ENCODE measurements at regions not wholly inside any gene's neighbourhood (a gene's known extent, or its start where the extent isn't known, plus 50 kb on each side); places are given as distances from the start of the nearest gene placed in this dataset.

DNA sequence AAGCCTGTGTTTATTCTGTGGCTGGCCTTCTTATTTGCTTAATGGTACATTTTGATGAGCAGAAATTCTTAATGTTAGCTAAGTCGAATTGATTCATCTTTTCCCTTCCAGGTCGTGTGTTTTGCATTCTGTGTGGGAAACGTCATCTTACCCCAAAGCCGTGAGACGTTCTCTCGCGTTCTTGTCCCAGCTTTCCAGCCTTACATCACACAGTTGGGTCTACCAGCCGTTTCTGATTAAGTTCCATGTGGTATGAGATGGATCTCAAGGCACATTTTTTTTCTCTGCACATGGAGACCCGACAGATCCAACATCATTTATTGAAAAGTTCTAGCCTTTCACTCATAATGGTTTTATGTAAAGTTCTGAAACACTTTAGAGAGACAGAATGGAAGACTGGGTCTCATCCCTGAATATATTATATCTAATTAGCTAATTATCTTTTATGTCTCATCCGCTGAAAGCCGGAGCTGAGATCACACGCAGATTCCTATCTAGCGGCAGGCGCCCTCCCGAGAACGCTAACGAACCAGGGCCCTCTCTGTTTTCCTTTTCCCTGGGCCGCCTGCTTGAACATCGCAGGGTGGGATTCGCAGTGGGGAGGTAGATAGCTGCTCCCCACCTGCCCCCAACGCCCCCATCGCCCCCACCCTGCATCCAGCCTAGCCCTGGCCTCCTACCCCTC is 1162.2 kb downstream of the BRD1 start:
- DNase-seq (ENCODE audit: extremely low read depth in 1 of 2, low read depth in 1 of 2): no peak

DNA sequence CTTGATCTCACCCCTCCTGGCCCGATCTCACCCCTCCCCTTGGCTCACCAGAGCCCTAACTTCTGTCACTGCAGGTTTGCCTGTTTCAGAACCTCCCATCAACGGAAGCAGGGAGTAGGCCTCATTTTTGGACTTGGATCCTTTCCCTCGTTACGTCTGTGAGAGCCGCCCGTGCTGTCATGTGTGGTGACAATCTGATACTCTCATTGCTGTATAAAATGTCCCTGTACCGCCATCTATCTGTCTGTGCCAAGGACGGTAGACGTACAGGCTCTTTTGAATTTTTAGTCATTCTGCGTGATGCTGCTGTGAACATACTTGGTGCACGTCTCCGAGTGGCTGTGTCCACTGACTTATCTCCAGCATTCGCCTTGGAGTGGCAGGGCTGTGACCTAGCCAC is 1163.1 kb downstream of the BRD1 start:
- no peak for DNase-seq (ENCODE audit: extremely low read depth in 1 of 2, low read depth in 1 of 2)

DNA sequence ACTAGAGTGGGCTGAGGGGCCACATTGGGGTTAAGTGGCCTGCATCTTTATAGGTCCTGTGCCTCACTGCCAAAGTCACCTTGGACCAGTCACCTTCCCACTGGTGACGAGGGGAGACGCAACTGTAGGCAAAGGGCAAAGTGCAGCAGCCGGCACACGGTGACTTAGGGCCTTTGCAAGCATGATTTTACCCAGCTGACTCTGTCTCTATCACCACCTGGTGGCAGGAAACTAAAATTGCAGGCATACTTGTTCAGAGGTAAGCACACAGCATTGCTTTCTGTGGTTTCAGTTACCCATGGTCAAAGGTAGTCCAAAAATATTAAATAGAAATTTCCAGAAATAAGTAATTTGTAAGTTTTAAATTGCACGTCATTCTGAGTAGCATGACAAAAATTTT is 1164.4 kb downstream of the BRD1 start:
- DNase-seq (ENCODE audit: extremely low read depth in 1 of 2, low read depth in 1 of 2): no peak

DNA sequence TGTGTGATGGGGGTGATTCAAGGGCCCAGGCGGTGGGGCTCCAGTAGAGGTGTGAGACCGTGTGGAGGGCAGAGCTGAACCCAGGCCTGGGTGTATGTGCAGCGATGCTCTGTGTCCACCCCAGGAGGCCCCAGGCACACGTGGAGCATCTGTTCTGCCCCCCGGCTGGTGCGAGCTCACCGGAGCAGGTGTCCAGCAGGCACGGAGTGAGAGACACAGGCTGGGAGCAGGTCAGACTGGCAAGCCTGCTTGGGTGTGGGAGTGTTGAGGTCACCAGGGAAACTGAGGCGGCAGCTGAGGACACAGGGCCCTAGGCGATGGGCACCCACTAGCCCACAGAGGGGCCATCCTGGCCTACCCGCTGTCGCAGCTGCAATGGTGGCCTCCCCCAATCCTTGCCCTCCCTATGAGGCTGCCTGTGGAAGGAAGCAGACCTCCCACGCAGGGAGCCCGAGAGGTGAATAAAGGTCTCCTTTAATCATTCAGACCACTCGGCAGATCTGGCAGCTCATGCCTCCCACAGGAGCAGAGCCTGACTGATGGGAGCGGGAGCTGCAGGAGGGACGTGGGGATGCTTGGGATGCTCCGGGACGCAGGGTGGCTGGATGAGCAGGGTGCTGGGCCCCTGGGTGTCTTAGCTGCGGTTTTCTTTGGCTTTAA is 1165.1 kb downstream of the BRD1 start:
- no peak for DNase-seq (ENCODE audit: extremely low read depth in 1 of 2, low read depth in 1 of 2)

DNA sequence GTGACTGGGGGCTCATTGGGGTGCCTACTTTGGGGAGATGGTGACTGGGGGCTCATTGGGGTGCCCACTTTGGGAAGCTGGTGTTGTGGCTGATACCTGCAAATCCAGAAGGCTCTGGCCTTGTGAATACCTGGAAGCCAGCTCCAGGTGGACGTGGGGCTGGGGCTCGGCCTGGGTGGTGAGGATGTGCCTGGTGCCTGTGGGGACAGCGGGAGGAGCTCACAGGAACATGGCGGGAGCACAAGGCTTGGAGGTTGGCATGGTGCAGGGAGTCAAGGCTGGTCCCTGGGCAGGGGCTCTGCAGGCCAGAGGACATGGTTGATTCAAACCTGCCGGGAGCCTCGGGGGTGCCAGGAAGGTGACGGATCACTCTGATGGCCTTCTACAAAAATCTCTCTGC is 1165.7 kb downstream of the BRD1 start:
- DNase-seq (ENCODE audit: extremely low read depth in 1 of 2, low read depth in 1 of 2): no peak

DNA sequence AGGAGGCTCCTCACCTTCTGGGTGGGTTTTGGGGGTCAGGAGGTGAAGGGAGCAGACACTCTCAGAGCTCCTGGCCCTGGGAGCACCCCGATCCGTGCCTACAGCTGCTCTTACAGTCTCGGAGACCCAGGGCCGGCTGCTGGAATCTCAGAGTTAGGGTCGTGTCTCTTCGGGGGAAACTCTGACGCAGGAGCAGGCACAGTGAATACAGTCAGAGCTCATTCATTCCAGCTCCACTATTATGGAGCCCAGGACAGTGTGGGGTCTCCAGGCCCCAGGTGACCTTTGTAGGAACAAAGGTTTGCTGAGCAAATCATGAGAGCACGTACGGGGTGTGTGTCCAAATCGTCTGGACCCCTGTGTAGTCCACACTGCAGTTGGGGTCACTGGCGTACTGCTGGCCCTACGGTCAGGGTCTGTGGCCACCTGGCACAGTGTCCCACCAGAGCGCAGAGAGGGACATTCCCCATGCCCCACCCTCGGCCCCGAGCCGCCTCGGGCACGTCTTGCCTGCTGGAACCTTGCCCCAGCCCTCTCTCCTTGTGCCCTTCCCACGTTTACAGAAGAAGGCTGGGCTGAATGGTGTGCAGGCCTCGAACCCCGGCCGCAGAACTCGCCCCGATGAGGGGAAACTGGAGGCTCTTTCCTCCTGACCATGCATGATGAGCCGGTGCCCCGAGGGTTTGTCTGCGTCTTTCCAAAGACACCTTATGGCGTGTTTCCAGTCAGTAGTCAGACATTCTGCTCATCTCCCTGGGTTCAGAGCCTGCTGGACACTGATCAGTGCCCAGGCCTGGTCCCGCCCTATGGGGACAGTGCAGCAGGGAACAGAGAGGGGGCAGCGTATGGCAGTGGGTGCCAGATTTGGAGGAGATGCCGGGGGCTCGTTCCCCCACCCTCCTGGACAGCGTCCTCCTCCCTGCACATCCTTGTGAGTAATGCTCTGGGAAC is 1166.6 kb downstream of the BRD1 start:
- DNase-seq (ENCODE audit: extremely low read depth in 1 of 2, low read depth in 1 of 2): no peak

DNA sequence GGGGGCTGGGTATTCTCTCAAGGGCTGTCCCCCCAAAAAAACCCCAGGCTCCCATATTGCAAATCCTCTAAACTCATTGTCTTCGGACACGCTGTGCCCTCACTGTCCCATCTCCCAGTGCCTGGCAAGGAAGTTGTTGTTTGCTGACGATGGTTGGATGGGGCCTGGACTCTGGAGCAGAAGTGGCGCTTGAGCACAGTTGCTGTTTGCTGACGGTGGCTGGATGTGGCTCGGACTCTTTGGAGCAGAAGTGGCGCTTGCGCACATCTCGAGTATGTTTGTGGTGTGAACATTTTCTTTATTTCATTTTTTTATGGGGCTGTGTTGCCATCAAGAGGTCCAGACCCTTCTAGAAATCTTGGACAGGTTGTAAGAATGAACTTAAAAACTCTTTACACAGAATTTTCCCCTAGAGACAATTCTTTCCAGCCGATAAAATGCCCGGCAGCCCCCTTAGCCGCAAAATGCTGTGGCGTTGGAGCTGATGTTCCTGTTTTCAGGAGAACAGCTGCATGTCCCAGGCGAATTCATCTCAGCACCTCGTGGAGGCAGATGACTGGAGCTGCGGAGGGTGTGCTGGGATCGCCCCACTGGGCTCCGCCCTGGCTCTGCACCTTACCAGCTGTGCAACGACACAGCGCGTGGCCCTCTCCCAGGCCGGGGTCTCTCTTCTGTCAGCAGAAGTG is 1167.4 kb downstream of the BRD1 start:
- DNase-seq (ENCODE audit: extremely low read depth in 1 of 2, low read depth in 1 of 2): no peak

DNA sequence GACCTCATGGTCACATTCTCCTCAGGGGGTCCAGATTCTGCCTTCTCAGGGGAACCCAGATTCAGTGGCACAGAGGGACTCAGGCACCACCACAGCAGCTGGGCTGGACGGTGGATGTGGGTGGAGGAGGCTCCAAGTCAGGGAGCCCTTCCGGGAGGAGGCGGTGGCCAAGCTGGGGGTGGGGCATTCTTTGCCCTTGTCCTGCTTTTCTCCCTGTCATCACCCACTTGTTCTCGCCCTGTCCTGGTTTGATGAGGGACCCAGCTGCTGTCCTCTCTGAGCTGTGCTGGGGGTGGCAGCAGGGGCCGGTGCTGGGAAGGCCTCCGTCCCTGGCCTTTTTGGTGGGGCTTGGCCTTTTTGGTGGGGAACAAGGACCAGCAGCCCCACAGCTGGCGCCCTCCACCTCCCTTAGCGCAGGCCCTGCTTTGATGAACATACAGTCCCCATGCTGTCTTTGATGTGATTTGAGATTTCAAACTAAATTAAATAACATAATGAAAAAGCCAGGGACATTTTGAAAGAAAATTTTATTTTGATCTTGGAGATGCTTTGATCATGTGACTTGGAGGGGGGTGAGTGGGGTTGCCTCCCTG is 1168.2 kb downstream of the BRD1 start:
- no peak for DNase-seq (ENCODE audit: extremely low read depth in 1 of 2, low read depth in 1 of 2)

DNA sequence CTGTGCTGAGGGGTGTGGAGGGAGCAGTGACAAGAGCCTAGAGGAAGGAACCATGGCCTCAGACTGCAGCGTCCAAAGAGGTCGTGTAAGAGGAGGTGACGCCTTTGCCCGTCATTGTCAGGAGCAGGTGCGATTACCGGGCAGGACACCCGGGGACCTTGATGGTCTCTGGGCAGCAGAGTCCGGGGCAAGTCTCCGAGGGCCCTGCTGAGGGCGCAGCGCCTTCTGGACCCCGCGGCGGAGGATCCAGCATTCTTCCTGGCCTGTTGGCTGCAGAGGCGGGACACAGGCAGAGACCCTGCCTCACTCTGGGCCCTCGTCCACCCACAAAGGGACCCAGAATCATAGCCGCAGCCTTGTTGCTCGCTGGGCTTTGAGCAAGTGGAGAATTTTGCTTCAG is 1168.8 kb downstream of the BRD1 start:
- no peak for DNase-seq (ENCODE audit: extremely low read depth in 1 of 2, low read depth in 1 of 2)

DNA sequence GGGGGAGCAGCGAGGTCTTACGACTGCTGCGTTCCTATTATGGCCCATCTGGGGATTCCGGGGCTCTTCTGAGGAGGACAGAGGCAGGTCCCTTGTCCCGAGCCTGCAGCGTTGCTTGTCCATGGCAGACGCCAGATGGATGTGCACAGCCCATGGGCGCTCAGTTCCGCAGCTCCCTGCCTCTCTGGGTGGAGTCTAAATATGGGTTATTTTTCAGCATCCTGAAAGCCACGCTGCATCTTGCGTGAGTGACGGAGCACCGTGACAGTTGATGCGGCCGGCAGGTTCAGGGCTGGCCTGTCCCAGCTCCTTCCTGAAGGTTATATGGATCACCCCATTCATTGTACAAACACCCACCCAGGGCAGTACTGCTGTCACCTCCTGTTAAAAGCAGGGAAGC is 1169.4 kb downstream of the BRD1 start:
- DNase-seq (ENCODE audit: extremely low read depth in 1 of 2, low read depth in 1 of 2): no peak

DNA sequence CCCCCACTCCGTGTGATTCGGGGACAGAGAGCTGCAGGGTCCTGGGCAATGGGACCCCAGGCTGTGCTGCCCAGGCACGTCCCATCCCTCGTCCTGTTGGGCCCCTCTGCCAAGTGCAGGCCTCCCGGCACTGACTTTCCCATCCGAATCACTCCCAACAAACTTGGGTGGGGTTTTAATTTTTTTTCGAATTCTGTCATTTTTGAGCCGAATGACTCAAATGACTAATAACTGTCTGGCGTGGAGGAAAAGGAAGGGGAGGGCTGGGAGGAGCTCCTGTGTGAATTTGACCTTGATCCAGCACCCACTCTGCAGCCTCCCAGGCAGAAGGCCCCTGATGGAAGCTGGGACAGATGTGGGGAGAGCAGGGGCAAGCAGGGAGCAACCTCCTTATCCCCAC is 1173.2 kb downstream of the BRD1 start:
- no peak for DNase-seq (ENCODE audit: extremely low read depth in 1 of 2, low read depth in 1 of 2)

DNA sequence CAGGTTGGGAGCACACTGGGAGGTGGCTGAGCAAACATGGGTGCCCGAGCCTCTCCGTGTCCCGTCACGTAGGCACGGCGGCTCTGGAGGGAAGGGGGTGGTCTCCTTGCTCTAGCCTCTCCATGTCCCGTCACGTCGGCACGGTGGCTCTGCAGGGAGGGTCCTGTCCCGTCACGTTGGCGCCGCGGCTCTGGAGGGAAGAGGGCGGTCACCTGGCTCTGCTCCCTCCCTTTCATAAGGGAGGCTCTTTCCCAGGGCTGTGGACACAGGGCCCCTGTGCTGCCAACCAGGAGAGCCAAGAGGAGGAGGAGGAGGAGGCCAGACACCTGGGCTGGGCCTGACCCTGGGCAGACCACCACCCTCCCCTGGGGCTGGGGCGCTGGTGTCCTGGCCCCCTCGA is 1173.7 kb downstream of the BRD1 start:
- no peak for DNase-seq (ENCODE audit: extremely low read depth in 1 of 2, low read depth in 1 of 2)

DNA sequence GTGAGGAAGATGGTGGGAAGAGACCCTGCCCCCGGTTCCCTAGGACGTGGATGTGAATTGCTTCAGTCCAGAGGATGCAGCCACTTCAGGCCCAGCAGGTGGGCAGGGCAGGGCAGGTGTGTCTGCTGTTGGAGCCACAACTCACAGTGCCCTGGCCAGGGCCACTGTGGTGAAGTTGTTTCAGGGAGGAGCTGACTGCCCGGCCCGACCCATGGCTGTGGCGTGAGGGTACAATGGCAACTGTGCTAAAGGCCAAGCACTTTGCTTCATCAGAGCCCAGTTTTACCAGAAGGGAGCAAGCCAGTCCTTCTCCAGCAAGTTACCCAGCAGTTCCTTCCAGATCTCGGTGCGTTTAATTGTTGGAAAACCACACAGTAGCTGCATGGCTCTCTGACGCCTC is 1174.4 kb downstream of the BRD1 start:
- DNase-seq (ENCODE audit: extremely low read depth in 1 of 2, low read depth in 1 of 2): no peak

DNA sequence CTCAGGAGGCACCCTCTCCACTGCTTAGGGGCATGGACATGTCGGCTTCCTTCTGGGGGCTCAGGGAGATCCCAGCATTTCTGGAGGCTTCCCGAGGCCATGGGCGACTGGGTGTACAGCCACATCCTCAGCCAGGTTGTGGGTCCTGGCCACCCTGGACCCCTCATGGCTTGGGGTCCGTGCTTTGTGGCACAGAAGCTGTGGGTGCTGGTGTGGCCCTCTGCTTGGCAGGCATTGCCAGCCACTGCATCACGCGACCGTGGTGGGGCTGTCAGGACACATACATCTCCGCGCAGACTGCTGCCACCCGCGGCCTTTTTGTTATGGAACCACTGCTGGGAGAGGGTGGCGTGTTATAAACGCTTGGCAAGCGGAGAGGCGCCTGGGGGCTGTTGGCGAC is 1174.9 kb downstream of the BRD1 start:
- DNase-seq (ENCODE audit: extremely low read depth in 1 of 2, low read depth in 1 of 2): no peak

DNA sequence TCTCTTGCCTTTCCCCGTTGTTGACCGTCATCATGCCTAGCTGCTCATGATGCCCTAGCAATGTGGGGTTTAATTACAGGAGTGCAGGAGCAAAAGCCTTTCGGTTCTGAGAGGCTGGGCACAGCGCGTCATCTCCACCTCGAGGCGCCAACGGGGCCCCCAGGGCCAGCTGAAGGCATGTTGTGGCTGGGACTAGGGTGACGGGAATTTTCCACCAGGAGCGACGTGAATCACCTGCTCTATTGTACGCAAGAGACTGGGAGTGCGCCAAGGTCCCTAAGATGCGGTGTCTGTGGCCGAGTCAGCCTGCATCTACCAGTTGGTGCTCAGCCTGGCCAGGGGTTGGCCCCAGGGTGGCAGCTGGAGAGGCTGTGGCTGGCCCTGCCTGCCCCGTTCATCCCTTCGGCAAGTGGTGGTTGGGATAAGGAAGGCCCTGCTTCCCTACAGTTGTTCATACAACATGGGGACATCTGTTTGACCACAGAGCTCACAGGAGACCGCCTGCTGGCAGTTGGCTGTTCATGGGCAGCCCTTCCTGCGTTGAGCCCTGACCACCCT is 1175.6 kb downstream of the BRD1 start:
- no peak for DNase-seq (ENCODE audit: extremely low read depth in 1 of 2, low read depth in 1 of 2)

DNA sequence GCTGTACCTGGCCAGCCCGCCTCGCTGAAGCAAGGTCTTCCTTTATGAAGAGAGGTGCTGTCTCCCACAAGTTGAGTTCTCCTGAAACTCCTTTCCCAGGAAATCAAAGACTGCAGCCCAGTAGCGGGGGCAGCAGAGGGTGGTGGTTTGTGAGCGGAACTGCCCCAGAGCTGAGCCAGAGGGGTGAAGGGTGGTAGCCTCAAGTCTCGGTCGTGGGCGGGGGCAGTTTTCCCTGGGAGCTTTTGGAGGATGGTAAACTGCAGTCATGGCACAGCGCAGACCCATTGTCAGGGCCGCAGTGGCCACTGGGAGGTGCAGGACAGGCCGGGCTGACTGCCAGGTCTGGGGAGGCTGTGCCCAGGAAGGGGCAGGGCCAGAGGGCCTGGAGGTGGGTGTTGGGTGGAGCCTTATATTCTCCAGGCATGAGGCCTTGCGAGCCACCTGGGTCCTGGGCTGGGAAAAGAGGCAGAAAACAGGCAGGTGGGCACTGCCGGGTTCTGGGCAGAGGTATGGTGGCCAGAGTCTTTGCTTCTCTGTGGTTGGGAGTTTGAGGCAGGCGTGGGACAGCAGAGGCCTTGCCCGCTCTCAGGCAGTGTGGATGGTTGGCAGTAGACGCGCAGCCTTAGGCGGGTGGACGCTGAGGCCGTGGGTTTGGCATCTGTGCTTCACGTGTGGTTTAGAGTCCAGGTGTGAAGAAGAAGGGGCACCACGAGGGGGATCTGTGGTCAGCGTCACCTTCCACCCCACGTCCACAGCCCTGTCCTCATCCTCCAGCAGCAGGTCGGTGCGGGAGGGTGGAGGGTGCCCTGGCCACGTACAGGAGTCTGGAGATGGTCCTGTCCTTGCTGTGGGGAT is 1176.4 kb downstream of the BRD1 start:
- no peak for DNase-seq (ENCODE audit: extremely low read depth in 1 of 2, low read depth in 1 of 2)

DNA sequence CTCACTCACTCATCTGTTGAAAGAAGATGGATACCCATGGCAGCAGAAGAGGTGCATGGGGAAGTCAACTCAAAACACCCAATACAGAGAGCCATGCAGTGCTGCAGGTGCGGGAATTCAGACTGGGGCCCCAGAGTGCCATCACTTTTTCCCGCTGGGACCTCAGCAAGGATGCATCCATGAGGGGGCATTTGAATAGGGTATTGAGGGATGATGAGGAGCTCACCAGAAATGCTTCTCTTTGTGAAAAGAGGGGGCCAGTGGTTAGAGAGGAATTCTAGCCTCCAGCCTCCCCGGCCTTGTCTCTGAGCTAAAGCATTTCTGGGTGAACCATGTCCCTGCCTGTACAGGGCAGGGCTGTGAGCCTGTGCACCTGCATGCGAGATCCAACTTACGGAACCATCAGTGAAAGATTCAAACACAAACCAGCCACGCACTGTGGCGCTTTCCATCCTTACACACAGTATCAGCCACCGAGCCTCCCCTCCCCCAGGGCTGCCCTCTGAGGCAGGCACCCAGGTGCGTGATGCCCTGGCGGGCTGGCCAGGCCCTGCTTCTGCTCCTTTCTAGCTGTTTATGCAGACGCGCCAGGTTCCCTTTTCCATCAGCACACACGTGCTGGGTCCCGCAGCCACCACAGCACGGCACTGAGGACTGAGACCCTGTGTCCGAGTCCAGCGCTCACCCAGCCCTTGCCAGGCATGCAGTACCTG is 1177.2 kb downstream of the BRD1 start:
- DNase-seq (ENCODE audit: extremely low read depth in 1 of 2, low read depth in 1 of 2): no peak

DNA sequence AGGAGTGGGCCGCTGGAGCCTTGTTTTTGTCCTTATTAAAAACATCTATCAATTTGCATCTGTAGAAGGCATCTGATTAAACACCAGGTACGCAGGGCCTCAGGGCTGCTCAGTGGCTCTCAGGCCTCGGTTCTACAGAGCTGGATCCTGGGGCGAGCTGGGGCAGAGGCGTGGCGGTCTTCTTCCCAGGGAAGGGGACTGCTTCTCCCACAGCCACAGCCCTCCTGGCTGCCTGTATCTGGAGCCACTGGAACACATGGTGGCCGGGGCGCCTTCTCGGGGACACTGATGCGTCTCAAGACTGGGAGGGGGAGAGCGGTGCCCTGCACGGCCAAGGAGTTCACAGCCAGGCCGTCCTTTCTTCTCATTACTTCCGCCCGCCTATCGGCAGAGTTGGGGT is 1178.2 kb downstream of the BRD1 start:
- DNase-seq (ENCODE audit: extremely low read depth in 1 of 2, low read depth in 1 of 2): no peak

DNA sequence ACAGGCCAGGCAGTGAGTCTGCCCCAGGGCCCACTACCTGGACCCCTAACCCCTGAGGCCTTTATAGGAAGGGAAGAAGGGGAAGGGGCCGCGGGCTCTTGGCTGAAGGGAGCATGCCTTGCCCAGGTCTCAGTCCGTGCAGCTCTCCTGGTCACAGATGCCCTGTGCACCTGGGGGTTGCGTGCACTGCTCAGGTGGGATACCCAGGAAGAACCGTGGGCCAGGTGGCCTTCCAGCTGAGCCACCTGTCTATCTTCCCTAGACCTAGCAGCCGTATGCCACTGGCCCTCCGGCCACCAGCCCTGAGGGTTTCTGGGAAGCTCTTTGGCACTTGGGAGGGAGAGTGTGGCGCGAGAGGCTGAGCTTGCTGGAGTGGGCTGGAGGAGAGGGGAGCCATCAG is 1178.6 kb downstream of the BRD1 start:
- DNase-seq (ENCODE audit: extremely low read depth in 1 of 2, low read depth in 1 of 2): no peak
